ENCODE measurements at regions not wholly inside any gene's neighbourhood (a gene's known extent, or its start where the extent isn't known, plus 50 kb on each side); places are given as distances from the start of the nearest gene placed in this dataset.

DNA sequence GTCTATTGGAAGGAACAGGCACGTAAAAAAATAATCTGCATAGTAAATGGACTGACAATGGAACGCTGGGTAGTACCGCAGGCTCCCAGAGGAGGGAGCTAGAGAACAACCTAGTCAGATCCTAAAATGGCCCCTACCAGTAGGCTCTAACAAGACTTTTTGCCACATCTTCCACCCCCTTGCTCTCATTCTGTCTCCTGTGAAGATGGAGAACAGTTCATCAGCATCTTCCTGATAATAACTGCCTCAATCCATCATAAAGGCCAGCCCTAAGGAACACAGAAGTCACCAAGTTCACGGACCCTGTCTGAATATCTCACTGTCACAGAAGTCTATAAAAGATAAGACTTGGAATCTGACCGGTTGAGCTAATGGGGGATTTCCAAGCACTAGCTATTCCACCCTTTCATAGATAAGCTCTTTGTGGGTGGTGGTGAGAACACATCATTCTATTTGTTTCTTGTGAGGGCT, 133.4 kb downstream of the SLC1A3 start:
- TF ChIP-seq, protein P1, sequence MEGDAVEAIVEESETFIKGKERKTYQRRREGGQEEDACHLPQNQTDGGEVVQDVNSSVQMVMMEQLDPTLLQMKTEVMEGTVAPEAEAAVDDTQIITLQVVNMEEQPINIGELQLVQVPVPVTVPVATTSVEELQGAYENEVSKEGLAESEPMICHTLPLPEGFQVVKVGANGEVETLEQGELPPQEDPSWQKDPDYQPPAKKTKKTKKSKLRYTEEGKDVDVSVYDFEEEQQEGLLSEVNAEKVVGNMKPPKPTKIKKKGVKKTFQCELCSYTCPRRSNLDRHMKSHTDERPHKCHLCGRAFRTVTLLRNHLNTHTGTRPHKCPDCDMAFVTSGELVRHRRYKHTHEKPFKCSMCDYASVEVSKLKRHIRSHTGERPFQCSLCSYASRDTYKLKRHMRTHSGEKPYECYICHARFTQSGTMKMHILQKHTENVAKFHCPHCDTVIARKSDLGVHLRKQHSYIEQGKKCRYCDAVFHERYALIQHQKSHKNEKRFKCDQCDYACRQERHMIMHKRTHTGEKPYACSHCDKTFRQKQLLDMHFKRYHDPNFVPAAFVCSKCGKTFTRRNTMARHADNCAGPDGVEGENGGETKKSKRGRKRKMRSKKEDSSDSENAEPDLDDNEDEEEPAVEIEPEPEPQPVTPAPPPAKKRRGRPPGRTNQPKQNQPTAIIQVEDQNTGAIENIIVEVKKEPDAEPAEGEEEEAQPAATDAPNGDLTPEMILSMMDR (IDR thresholded peaks at IDR 0.05): peak; percentile 72 to 97 (median 91)
- TF ChIP-seq POLR2A (IDR thresholded peaks at IDR 0.05): no peak

All from body of pancreas (tissue), 4 donors.